H9 (cell line): ENCODE measurements at regions not wholly inside any gene's neighbourhood (a gene's known extent, or its start where the extent isn't known, plus 50 kb on each side); places are given as distances from the start of the nearest gene placed in this dataset.

Experiments
- DNase-seq: peaks from one replicate; pipeline ENCODE4 v3.0.0-alpha.2; 2017
- H2AFZ ChIP-seq: one replicate; pipeline ENCODE4 v1.6.1; 2013; ENCODE audit warnings: mild to moderate bottlenecking, low read length, control low read depth, moderate library complexity
- H2AK5ac ChIP-seq: 2 replicates; pipeline ENCODE4 v1.6.1; 2013; ENCODE audit warnings: low read length, control low read depth, mixed read lengths; ENCODE audit not compliant: insufficient read length
- H2BK120ac ChIP-seq: one replicate; pipeline ENCODE4 v1.6.1; 2013; ENCODE audit warnings: low read depth, mild to moderate bottlenecking, low read length, control low read depth, inconsistent platforms; ENCODE audit not compliant: poor library complexity, severe bottlenecking
- H2BK12ac ChIP-seq: 2 replicates; pipeline ENCODE4 v1.6.1; 2013; ENCODE audit warnings: low read length, control low read depth, mixed read lengths, low read depth; ENCODE audit not compliant: insufficient read length
- H2BK15ac ChIP-seq: 2 replicates; pipeline ENCODE4 v1.6.1; 2013; ENCODE audit warnings: low read depth, low read length, control low read depth
- H2BK20ac ChIP-seq: one replicate; pipeline ENCODE4 v1.6.1; 2013; ENCODE audit warnings: low read depth, mild to moderate bottlenecking, low read length, control low read depth, inconsistent platforms; ENCODE audit not compliant: poor library complexity, severe bottlenecking
- H2BK5ac ChIP-seq: 2 replicates; pipeline ENCODE4 v1.6.1; 2013; ENCODE audit warnings: low read length, control low read depth, mixed read lengths; ENCODE audit not compliant: insufficient read length
- H3K14ac ChIP-seq: 2 replicates; pipeline ENCODE4 v1.6.1; 2013; ENCODE audit warnings: low read length, control low read depth; ENCODE audit not compliant: insufficient read depth
- H3K18ac ChIP-seq: 2 replicates; pipeline ENCODE4 v1.6.1; 2013; ENCODE audit warnings: low read depth, mild to moderate bottlenecking, mixed read lengths, low read length, control low read depth; ENCODE audit not compliant: insufficient read length
- H3K23ac ChIP-seq: 2 replicates; pipeline ENCODE4 v1.6.1; 2013; ENCODE audit warnings: low read length, control low read depth, mixed read lengths, low read depth; ENCODE audit not compliant: insufficient read length
- H3K23me2 ChIP-seq: 2 replicates; pipeline ENCODE4 v1.6.1; 2013; ENCODE audit warnings: low read depth, mild to moderate bottlenecking, mixed read lengths, low read length, control low read depth; ENCODE audit not compliant: insufficient read length, poor library complexity, severe bottlenecking
- H3K27ac ChIP-seq: 2 replicates; pipeline ENCODE4 v1.5.1; 2013; ENCODE audit warnings: low read length, control low read depth, mixed read lengths, low read depth; ENCODE audit not compliant: insufficient read length
- H3K27me3 ChIP-seq: 2 replicates; pipeline ENCODE4 v1.6.1; 2013; ENCODE audit warnings: low read length, control low read depth, inconsistent platforms; ENCODE audit not compliant: insufficient read depth
- H3K4ac ChIP-seq: 2 replicates; pipeline ENCODE4 v1.6.1; 2013; ENCODE audit warnings: low read depth, mild to moderate bottlenecking, control low read depth, inconsistent platforms, low read length, moderate library complexity
- H3K4me1 ChIP-seq: 2 replicates; pipeline ENCODE4 v1.6.1; 2013; ENCODE audit warnings: low read length, control low read depth, inconsistent platforms; ENCODE audit not compliant: insufficient read depth
- H3K4me2 ChIP-seq: 2 replicates; pipeline ENCODE4 v1.6.1; 2013; ENCODE audit warnings: low read length, control low read depth, mixed read lengths; ENCODE audit not compliant: insufficient read length, insufficient read depth
- H3K56ac ChIP-seq: 2 replicates; pipeline ENCODE4 v1.6.1; 2013; ENCODE audit warnings: low read depth, mild to moderate bottlenecking, mixed read lengths, low read length, control low read depth; ENCODE audit not compliant: insufficient read length
- H3K79me1 ChIP-seq: 2 replicates; pipeline ENCODE4 v1.6.1; 2013; ENCODE audit warnings: low read depth, mild to moderate bottlenecking, moderate library complexity, low read length, control low read depth, inconsistent platforms; ENCODE audit not compliant: insufficient read depth, poor library complexity, severe bottlenecking
- H3K79me2 ChIP-seq: 2 replicates; pipeline ENCODE4 v1.6.1; 2013; ENCODE audit warnings: low read length, control low read depth, inconsistent platforms; ENCODE audit not compliant: insufficient read depth
- H3K9ac ChIP-seq: 2 replicates; pipeline ENCODE4 v1.6.1; 2013; ENCODE audit warnings: low read length, control low read depth, mixed read lengths; ENCODE audit not compliant: insufficient read length; ENCODE audit errors: extremely low read depth
- H3K9me3 ChIP-seq: one replicate; pipeline ENCODE4 v1.6.1; 2013; ENCODE audit warnings: low read depth, low read length, inconsistent platforms; ENCODE audit not compliant: control insufficient read depth
- H3T11ph ChIP-seq: one replicate; pipeline ENCODE4 v1.6.1; 2013; ENCODE audit warnings: mild to moderate bottlenecking, low read length, control low read depth, inconsistent platforms
- H4K20me1 ChIP-seq: one replicate; pipeline ENCODE4 v1.6.1; 2013; ENCODE audit not compliant: control insufficient read depth, insufficient read length, insufficient read depth
- H4K5ac ChIP-seq: 2 replicates; pipeline ENCODE4 v1.6.1; 2013; ENCODE audit warnings: low read depth, mild to moderate bottlenecking, mixed read lengths, low read length, control low read depth; ENCODE audit not compliant: insufficient read length
- H4K8ac ChIP-seq: replicated peaks from 2 replicates; pipeline ENCODE4 v1.6.1; 2013; ENCODE audit warnings: low read length, control low read depth, mixed read lengths, low read depth; ENCODE audit not compliant: insufficient read length
- H4K91ac ChIP-seq: 2 replicates; pipeline ENCODE4 v1.6.1; 2013; ENCODE audit warnings: low read depth, mild to moderate bottlenecking, moderate library complexity, mixed read lengths, low read length, control low read depth; ENCODE audit not compliant: insufficient read length
- H3K27ac Mint-ChIP-seq, 3 experiments: 2 replicates in 2 of 3; 3 replicates in 1 of 3; pipeline ENCODE4 v1.8.0; 2020 to 2021; ENCODE audit warnings: mixed read lengths in 3 of 3, mild to moderate bottlenecking in 1 of 3, moderate library complexity in 1 of 3
- H3K27me3 Mint-ChIP-seq: 2 replicates; pipeline ENCODE4 v1.8.0; 2021; ENCODE audit warnings: low read depth, mild to moderate bottlenecking, moderate library complexity, mixed read lengths
- H3K36me3 Mint-ChIP-seq, 3 experiments: 2 replicates in 2 of 3; 3 replicates in 1 of 3; pipeline ENCODE4 v1.8.0; 2020 to 2021; ENCODE audit warnings: low read depth in 3 of 3, mixed read lengths in 3 of 3; ENCODE audit not compliant: insufficient read depth in 1 of 3
- H3K4me1 Mint-ChIP-seq, 2 experiments: 2 replicates each; pipeline ENCODE4 v1.8.0; 2020; ENCODE audit warnings: mixed read lengths in 2 of 2
- H3K4me3 Mint-ChIP-seq, 2 experiments: 2 replicates in 1 of 2; 3 replicates in 1 of 2; pipeline ENCODE4 v1.8.0; 2020 to 2021; ENCODE audit warnings: mild to moderate bottlenecking in 2 of 2, mixed read lengths in 2 of 2, moderate library complexity in 1 of 2
- H3K9me3 Mint-ChIP-seq, 2 experiments: 2 replicates in 1 of 2; 3 replicates in 1 of 2; pipeline ENCODE4 v1.8.0; 2020; ENCODE audit warnings: mild to moderate bottlenecking in 2 of 2, mixed read lengths in 2 of 2, moderate library complexity in 1 of 2
- CTCF ChIP-seq: fragments of 200-600 bp; sonication (generic); conservative IDR thresholded peaks from 3 replicates; pipeline ENCODE4 v1.8.0; 2021; ENCODE audit warnings: antibody characterized with exemption, mild to moderate bottlenecking
- WGBS: extraction: QIAGEN DNeasy Blood & Tissue Kit; methylation state at CpG from one replicate; pipeline ENCODE4 v1.1.7; 2013; ENCODE audit warnings: missing lambda C conversion rate, low lambda C conversion rate, mixed read lengths; ENCODE audit not compliant: insufficient read length; ENCODE audit errors: extremely low coverage; 5-methylcytosine and 5-hydroxymethylcytosine counted together

DNA sequence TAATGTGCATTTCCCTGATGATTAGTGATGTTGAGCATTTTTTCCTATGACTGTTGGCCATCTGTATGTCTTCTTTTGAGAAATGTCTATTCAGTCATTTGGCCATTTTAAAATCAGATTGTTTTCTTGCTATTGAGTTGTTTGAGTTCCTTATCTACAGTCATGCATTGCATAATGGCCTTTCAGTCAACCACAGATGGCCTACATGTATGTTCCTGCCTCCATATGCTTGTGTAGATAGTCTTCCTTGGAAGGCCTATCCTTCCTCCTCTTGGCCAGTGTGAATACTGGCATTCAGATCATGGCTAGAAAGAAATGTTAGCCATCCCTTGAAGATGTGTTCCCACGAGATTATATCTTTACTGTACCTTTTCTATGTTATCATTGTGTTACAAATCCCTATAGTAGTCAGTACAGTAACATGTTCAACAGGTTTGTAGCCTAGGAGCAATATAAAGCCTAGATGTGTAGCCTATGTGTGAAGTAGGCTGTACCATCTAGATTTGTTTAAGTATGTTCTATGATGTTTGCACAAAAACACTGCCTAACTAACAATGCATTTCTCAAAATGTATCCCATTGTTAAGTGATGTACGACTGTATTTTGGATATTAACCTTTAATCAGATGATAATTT lies 65.6 kb upstream of the CD302 start:
- no peaks in the 10 kb centered on the region for H3K9me3 ChIP-seq
- no peak overlapping the region for H3K4ac ChIP-seq
- H3K79me2 ChIP-seq = no peaks in the 10 kb centered on the region
- Mint-ChIP-seq H3K9me3 (no peaks in the 10 kb centered on the region; a peak in 1 of 5 replicates), H3K27me3 (no peaks in the 10 kb centered on the region), H3K27ac (no peak overlapping the region; a peak in 1 of 7 replicates), H3K4me3 (no peak overlapping the region), H3K4me1 (peaks cover 9 to 14% of the 10 kb centered on the region in 2 experiments), H3K36me3 (no peaks in the 10 kb centered on the region)
- H2BK20ac ChIP-seq = no peak overlapping the region
- H2AK5ac ChIP-seq = no peak overlapping the region
- H4K91ac ChIP-seq = no peak overlapping the region
- no peak overlapping the region for H3T11ph ChIP-seq
- H2BK15ac ChIP-seq = no peak overlapping the region
- no peak overlapping the region for H2AFZ ChIP-seq
- no peak overlapping the region for H3K18ac ChIP-seq
- no peaks in the 10 kb centered on the region for H4K20me1 ChIP-seq
- no peak overlapping the region for H3K56ac ChIP-seq
- H2BK120ac ChIP-seq = no peak overlapping the region
- no peak overlapping the region for H4K8ac ChIP-seq
- H3K27ac ChIP-seq = no peak overlapping the region
- no peaks in the 10 kb centered on the region for H3K23me2 ChIP-seq
- no peak overlapping the region for H4K5ac ChIP-seq
- no peak overlapping the region for H3K4me2 ChIP-seq
- H3K79me1 ChIP-seq = no peaks in the 10 kb centered on the region
- no peak overlapping the region for H2BK12ac ChIP-seq
- WGBS = no CpG with 5 or more reads among the region's 2 CpGs
- no peak overlapping the region for H2BK5ac ChIP-seq
- H3K14ac ChIP-seq = no peak overlapping the region
- no peak overlapping the region for H3K9ac ChIP-seq
- H3K23ac ChIP-seq = no peak overlapping the region
- no peak for TF ChIP-seq CTCF
- no peaks in the 10 kb centered on the region for H3K27me3 ChIP-seq
- DNase-seq = no peak
- no peaks in the 10 kb centered on the region for H3K4me1 ChIP-seq
